GM21717 (cell line): ENCODE measurements at regions not wholly inside any gene's neighbourhood (a gene's known extent, or its start where the extent isn't known, plus 50 kb on each side); places are given as distances from the start of the nearest gene placed in this dataset.

Experiments
- ATAC-seq: cut with Tn5 transposase; IDR thresholded peaks from one replicate; pipeline ENCODE4 v1.9.1; 2021; ENCODE audit warnings: mild to moderate bottlenecking, moderate library complexity; ENCODE audit not compliant: unreplicated experiment

GRCh38 chr2:48250943-48251342, 63.5 kb upstream of the FOXN2 start:
- ATAC-seq: no peak

- ATAC-seq: no peak
Measured at GRCh38 chr2:48251437-48252148, 62.9 kb upstream of the FOXN2 start.

- ATAC-seq: no peak
Measured at GRCh38 chr2:48253301-48253700, 61.2 kb upstream of the FOXN2 start.

GRCh38 chr2:48254839-48255238, 59.6 kb upstream of the FOXN2 start:
- no peak for ATAC-seq

GRCh38 chr2:48257456-48257855, 57.0 kb upstream of the FOXN2 start:
- no peak for ATAC-seq

- ATAC-seq: no peak
Measured at GRCh38 chr2:48258481-48259149, 55.9 kb upstream of the FOXN2 start.

- no peak for ATAC-seq
Measured at GRCh38 chr2:48259811-48260210, 54.7 kb upstream of the FOXN2 start.

GRCh38 chr2:48264627-48265026, 49.9 kb upstream of the FOXN2 start:
- no peak for ATAC-seq
